Left cardiac atrium (tissue), 4 donors: ENCODE measurements at regions not wholly inside any gene's neighbourhood (a gene's known extent, or its start where the extent isn't known, plus 50 kb on each side); places are given as distances from the start of the nearest gene placed in this dataset.
"Not testable (repeated sequence)": the region's sequence is repeated elsewhere in the genome, so short reads cannot be mapped to it uniquely, and the experiment has no call there.

ENCODE experiments used
- ATAC-seq, 2 donors: fragments of 200-7000 bp; cut with Tn5 transposase; one replicate each; pipeline ENCODE4 v1.9.1; 2020; ENCODE audit warnings: mild to moderate bottlenecking in 2 of 2, moderate library complexity in 2 of 2
- DNase-seq: peaks from one replicate; pipeline ENCODE4 v3.0.0-alpha.2; 2020
- intact Hi-C, 2 donors: fragments of 100-400 bp; cut with DNase I; formaldehyde crosslinking; loops; one replicate each; pipeline versions ENCODE4 v1.14.1 to v1.15.1; 2022 to 2023
- donor health status: DM: no; HTN: yes; CAD: no.
- donor health status: DM: no; HTN: yes; CAD: no; lungs with severe emphysema.
- donor health status: DM: yes; HTN: yes; CAD: no.
- donor health status: Dilated cardiomyopathy.

DNA sequence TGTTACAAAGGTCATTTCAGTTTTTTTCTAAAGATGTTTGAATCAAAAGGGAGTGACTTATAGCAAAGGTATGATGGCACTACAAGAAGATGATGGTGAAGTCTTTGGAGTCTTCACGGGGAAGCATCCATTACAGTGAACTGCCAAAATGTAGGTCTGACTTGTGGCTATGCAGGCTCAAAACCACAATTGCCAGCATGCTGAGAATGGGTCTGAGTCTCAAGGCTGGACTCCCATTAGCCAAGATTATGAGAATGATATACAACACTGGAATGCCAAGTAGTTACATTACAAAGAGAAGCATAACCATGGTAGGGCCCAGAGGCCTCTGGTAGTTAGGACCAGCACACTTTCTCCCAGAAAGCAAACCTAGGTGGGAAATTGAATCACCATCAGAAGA is 194.2 kb downstream of the MTHFS start:
- intact Hi-C loops = no loop called here
- DNase-seq = no peak
- no peak for ATAC-seq

GRCh38 chr15:79721256-79721655 is 175.6 kb downstream of the MTHFS start:
- ATAC-seq = no peak
- intact Hi-C loops = no loop called here

GRCh38 chr15:79724312-79724711 is 172.5 kb downstream of the MTHFS start:
- ATAC-seq (no peak), DNase-seq (no peak)
- intact Hi-C loops = no loop called here

More at GRCh38 chr15:79721256-79721655, 175.6 kb downstream of the MTHFS start:
- no peak for DNase-seq

GRCh38 chr15:79724804-79725203 is 172.0 kb downstream of the MTHFS start:
- no peak for ATAC-seq
- intact Hi-C loops = no loop called here
- no peak for DNase-seq

DNA sequence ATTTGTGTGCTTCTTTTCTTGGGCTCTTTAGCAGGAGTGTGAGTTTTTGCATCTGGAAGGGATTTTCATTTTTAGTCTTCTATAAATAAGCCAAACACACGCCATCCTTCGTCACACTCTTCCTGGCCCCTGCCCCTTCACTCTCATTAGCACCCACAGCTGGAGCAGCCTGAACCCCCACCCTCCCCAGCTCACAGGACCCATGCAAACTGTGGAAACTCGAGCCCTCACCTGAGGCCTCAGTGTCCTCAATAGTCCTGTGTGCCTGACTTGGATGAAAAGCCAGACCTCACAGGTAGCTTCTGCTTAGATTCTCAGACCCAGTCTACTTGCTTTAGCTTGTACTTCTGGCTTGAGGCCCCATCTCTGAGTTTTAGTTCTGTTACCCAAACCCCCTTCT is 167.9 kb downstream of the MTHFS start:
- DNase-seq (no peak), ATAC-seq (no peak)
- intact Hi-C loops = no loop called here

- intact Hi-C loops = no loop called here
- ATAC-seq = no peak
- no peak for DNase-seq
Measured at GRCh38 chr15:79736435-79737000, 160.3 kb downstream of the MTHFS start.

- ATAC-seq = no peak
- no peak for DNase-seq
- intact Hi-C loops = no loop called here
Measured at GRCh38 chr15:79738143-79738542, 158.7 kb downstream of the MTHFS start.

DNA sequence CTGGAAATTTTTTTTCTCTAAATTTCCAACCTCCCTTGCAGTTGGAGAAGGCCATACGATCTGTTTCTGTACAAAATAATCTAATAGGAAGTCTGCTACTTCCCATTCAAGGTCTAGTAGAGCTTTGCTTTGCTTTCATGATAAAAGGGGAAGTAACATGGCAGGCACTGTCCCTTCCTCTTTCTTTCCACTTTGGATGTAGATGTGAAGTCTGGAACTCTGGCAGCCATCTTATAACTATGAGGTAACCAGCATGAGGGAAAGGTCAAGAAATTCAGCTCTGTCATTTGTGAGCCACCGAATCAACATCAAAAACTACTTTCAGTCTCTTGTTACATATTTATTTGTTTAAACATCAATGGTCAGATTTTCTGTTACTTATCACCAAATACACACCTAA is 156.3 kb downstream of the MTHFS start:
- ATAC-seq (no peak), DNase-seq (no peak)
- intact Hi-C loops = no loop called here

GRCh38 chr15:79743032-79743431 is 153.8 kb downstream of the MTHFS start:
- no peak for DNase-seq
- ATAC-seq = no peak
- intact Hi-C loops = no loop called here

DNA sequence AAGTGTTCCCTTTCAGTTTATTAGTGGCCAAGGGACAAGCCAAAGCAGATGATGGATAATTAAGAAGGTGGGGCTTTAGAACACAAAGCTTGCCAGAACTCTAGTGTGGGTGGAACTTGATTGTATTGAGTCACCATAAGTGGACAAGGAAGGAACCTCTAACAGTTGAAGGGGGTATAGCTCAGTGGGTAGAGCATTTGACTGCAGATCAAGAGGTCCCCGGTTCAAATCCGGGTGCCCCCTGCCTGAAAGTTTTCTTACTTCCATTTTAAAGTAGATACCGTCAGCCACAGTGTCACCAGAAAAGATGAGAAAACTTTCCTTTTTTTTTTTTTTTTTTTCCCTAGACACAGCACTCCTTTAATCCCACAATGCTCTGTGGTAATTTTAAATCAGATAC is 152.3 kb downstream of the MTHFS start:
- ATAC-seq, DNase-seq, intact Hi-C loops: not testable (repeated sequence)

- intact Hi-C loops = no loop called here
- ATAC-seq = no peak
- DNase-seq = no peak
Measured at GRCh38 chr15:79756365-79756764, 140.4 kb downstream of the MTHFS start.

DNA sequence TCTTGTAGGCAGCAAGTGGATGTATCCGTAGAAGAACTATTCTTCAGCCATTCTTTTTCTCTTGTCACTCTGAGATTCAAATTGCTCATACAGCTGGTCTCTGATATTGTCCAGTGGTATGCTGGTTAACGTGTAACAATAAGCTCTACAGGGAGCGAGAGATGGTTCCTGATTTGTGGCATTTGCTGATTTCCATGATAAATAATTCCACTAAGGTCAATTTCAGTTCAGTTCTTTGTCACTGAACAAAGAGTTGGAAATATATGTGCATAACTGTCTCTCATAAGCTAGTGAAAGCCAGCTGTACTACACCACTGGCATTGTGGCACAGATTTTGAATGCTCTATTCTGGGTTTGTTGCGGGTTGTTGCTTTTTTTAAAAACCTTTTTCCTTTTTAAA is 131.7 kb downstream of the MTHFS start:
- no peak for ATAC-seq
- DNase-seq = no peak
- intact Hi-C loops = no loop called here

GRCh38 chr15:79769069-79769481 is 127.7 kb downstream of the MTHFS start:
- no peak for DNase-seq
- no peak for ATAC-seq
- intact Hi-C loops = no loop called here

GRCh38 chr15:79769933-79770759 is 126.7 kb downstream of the MTHFS start:
- ATAC-seq (no peak), DNase-seq (no peak)
- intact Hi-C loops = no loop called here

DNA sequence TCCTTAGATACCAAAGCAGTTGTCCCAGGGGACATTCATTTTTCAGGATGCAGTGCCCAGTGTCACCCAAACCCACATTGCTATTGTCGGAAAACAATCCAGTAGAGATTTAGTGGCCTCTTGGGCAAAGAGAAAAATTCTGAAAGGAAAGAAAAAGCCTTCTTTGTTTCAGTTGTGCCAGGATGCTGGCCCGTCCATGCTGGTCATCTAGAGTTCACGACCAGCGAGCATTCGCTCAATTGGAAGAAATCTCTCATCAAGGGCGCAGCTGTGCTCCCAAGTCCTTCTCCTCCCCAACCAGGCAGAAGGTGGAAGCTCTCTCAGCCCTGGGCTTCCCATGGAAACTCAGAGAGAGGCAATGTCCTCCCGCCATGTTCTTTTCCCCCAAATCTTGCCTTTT is 123.7 kb downstream of the MTHFS start:
- intact Hi-C loops = no loop called here
- no peak for DNase-seq
- no peak for ATAC-seq

- ATAC-seq (no peak), DNase-seq (no peak)
- intact Hi-C loops = no loop called here
Measured at GRCh38 chr15:79775821-79776220, 121.0 kb downstream of the MTHFS start.

DNA sequence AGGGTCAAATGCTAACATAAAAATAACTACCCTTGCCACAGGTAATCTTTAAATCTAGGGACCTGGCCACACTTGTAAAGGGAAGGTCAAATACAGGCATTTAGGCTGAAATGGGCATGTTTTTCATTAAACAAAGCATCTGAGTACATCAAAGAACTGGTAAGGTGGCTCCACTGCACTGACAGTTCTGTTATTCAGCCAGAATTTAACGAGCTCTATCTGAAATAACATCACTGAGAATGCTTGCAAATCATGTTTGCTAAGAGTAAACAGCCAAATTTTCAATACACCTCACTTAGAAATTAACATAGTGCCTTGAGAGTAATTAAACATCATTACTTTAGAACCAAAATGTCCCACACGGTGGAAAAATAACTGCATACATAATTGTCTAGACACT is 118.9 kb downstream of the MTHFS start:
- DNase-seq = no peak
- intact Hi-C loops = no loop called here
- no peak for ATAC-seq

GRCh38 chr15:79778378-79778990 is 118.3 kb downstream of the MTHFS start:
- no peak for ATAC-seq
- no peak for DNase-seq
- intact Hi-C loops = no loop called here

GRCh38 chr15:79779746-79780145 is 117.1 kb downstream of the MTHFS start:
- ATAC-seq (no peak), DNase-seq (no peak)
- intact Hi-C loops = no loop called here

- DNase-seq, intact Hi-C loops, ATAC-seq: not testable (repeated sequence)
Measured at GRCh38 chr15:79782307-79782706, 114.5 kb downstream of the MTHFS start.
